Osteoblast (primary cell): ENCODE measurements at regions not wholly inside any gene's neighbourhood (a gene's known extent, or its start where the extent isn't known, plus 50 kb on each side); places are given as distances from the start of the nearest gene placed in this dataset.
"Not testable (repeated sequence)": the region's sequence is repeated elsewhere in the genome, so short reads cannot be mapped to it uniquely, and the experiment has no call there.

Experiments used
- DNase-seq: peaks from one replicate; pipeline ENCODE4 v3.0.0; 2011; ENCODE audit warnings: low spot score, mixed read lengths; ENCODE audit not compliant: insufficient read length; ENCODE audit errors: missing footprints
- H2AFZ ChIP-seq: 2 replicates; pipeline ENCODE4 v1.6.0; 2011; ENCODE audit warnings: mild to moderate bottlenecking, low read length
- H3K27ac ChIP-seq: 2 replicates; pipeline ENCODE4 v1.5.1; 2011; ENCODE audit warnings: mild to moderate bottlenecking, low read depth, low read length, moderate library complexity
- H3K27me3 ChIP-seq: 2 replicates; pipeline ENCODE4 v1.6.0; 2012; ENCODE audit warnings: mild to moderate bottlenecking, control low read depth, inconsistent platforms, low read length, moderate library complexity; ENCODE audit not compliant: insufficient read depth
- H3K36me3 ChIP-seq: 2 replicates; pipeline ENCODE4 v1.5.1; 2011; ENCODE audit warnings: mild to moderate bottlenecking, low read length, control low read depth, moderate library complexity; ENCODE audit not compliant: insufficient read depth
- H3K4me1 ChIP-seq: 2 replicates; pipeline ENCODE4 v1.5.1; 2011; ENCODE audit warnings: mild to moderate bottlenecking, low read length, control low read depth, moderate library complexity; ENCODE audit not compliant: insufficient read depth
- H3K4me2 ChIP-seq: 2 replicates; pipeline ENCODE4 v1.6.0; 2011; ENCODE audit warnings: mild to moderate bottlenecking, low read length; ENCODE audit not compliant: insufficient read depth
- H3K4me3 ChIP-seq: fragments of 200-600 bp; sonication (generic); 3 replicates; pipeline ENCODE4 v1.5.1; 2012; ENCODE audit warnings: mild to moderate bottlenecking, low read length, inconsistent platforms; ENCODE audit not compliant: insufficient read depth
- H3K79me2 ChIP-seq: 2 replicates; pipeline ENCODE4 v1.6.0; 2012; ENCODE audit warnings: mild to moderate bottlenecking, low read length, control low read depth, inconsistent platforms; ENCODE audit not compliant: insufficient read depth
- H3K9me3 ChIP-seq: 2 replicates; pipeline ENCODE4 v1.5.1; 2011; ENCODE audit warnings: low read depth, low read length, control low read depth
- H4K20me1 ChIP-seq: 2 replicates; pipeline ENCODE4 v1.6.0; 2012; ENCODE audit warnings: mild to moderate bottlenecking, low read length, control low read depth; ENCODE audit not compliant: insufficient read depth
- CTCF ChIP-seq: IDR thresholded peaks from 2 replicates; pipeline ENCODE4 v1.5.1; 2011; ENCODE audit warnings: mild to moderate bottlenecking, low read depth, low read length, moderate library complexity; ENCODE audit errors: extremely low read depth

GRCh38 chr5:60492958-60493357, 207.0 kb downstream of the DEPDC1B start:
- H3K27ac ChIP-seq, result no peak overlapping the region
- H3K79me2 ChIP-seq, result no peaks in the 10 kb centered on the region
- H3K4me3 ChIP-seq, result no peak overlapping the region
- no peak overlapping the region for H2AFZ ChIP-seq
- no peak overlapping the region for H3K4me2 ChIP-seq
- H3K27me3 ChIP-seq, result no peaks in the 10 kb centered on the region
- DNase-seq, result peak; percentile 75
- no peaks in the 10 kb centered on the region for H4K20me1 ChIP-seq
- H3K4me1 ChIP-seq, result peaks cover 40% of the 10 kb centered on the region
- no peak for TF ChIP-seq CTCF
- no peaks in the 10 kb centered on the region for H3K36me3 ChIP-seq
- H3K9me3 ChIP-seq, result no peaks in the 10 kb centered on the region

GRCh38 chr5:60492358-60492757, 207.6 kb downstream of the DEPDC1B start:
- H3K4me2 ChIP-seq, H3K27me3 ChIP-seq, DNase-seq, H3K79me2 ChIP-seq, H3K36me3 ChIP-seq, H3K27ac ChIP-seq, H2AFZ ChIP-seq, H3K9me3 ChIP-seq, H3K4me3 ChIP-seq, H4K20me1 ChIP-seq: not testable (repeated sequence)
- peaks cover 40% of the 10 kb centered on the region for H3K4me1 ChIP-seq

- no peak overlapping the region for H2AFZ ChIP-seq
- no peaks in the 10 kb centered on the region for H3K36me3 ChIP-seq
- H3K4me3 ChIP-seq, result no peak overlapping the region
- no peak for TF ChIP-seq CTCF
- no peaks in the 10 kb centered on the region for H3K27me3 ChIP-seq
- H3K27ac ChIP-seq, result no peak overlapping the region
- DNase-seq, result no peak
- H3K9me3 ChIP-seq, result no peaks in the 10 kb centered on the region
- no peak overlapping the region for H3K4me2 ChIP-seq
- peaks cover 34% of the 10 kb centered on the region for H3K4me1 ChIP-seq
- no peaks in the 10 kb centered on the region for H4K20me1 ChIP-seq
- no peaks in the 10 kb centered on the region for H3K79me2 ChIP-seq
Observed at GRCh38 chr5:60490597-60491166, 209.3 kb downstream of the DEPDC1B start.

- H3K27ac ChIP-seq, result no peak overlapping the region
- TF ChIP-seq CTCF, result no peak
- no peaks in the 10 kb centered on the region for H3K79me2 ChIP-seq
- no peaks in the 10 kb centered on the region for H3K36me3 ChIP-seq
- no peak overlapping the region for H3K4me3 ChIP-seq
- peaks cover 33% of the 10 kb centered on the region for H3K4me1 ChIP-seq
- H4K20me1 ChIP-seq, result no peaks in the 10 kb centered on the region
- H2AFZ ChIP-seq, result no peak overlapping the region
- H3K27me3 ChIP-seq, result no peaks in the 10 kb centered on the region
- DNase-seq, result peak; percentile 45
- H3K9me3 ChIP-seq, result no peaks in the 10 kb centered on the region
- no peak overlapping the region for H3K4me2 ChIP-seq
Observed at GRCh38 chr5:60489856-60490255, 210.1 kb downstream of the DEPDC1B start.
